HepG2 (cell line): ENCODE measurements at regions not wholly inside any gene's neighbourhood (a gene's known extent, or its start where the extent isn't known, plus 50 kb on each side); places are given as distances from the start of the nearest gene placed in this dataset.

Source experiments
- CEBPB ChIP-seq: IDR thresholded peaks from 2 replicates; pipeline ENCODE4 v1.6.1; 2011; ENCODE audit warnings: low read depth, low read length, improper control_type of control experiment, borderline replicate concordance
- CEBPZ ChIP-seq: IDR thresholded peaks from 2 replicates; pipeline ENCODE4 v1.6.1; 2012; ENCODE audit warnings: low read length, improper control_type of control experiment
- DNMT1 ChIP-seq: sonication (generic); formaldehyde crosslinking; IDR thresholded peaks from 2 replicates; pipeline ENCODE4 v1.5.1; 2020; ENCODE audit warnings: mild to moderate bottlenecking, missing genetic modification reagents
- ISX ChIP-seq: sonication (generic); formaldehyde crosslinking; conservative IDR thresholded peaks from 2 replicates; pipeline ENCODE4 v1.5.0; 2020; ENCODE audit warnings: missing genetic modification reagents
- LBX2 ChIP-seq: sonication (generic); formaldehyde crosslinking; IDR thresholded peaks from 2 replicates; pipeline ENCODE4 v1.5.0; 2020; ENCODE audit warnings: missing genetic modification reagents, mild to moderate bottlenecking, borderline replicate concordance
- MNT ChIP-seq: fragments of 450-650 bp; IDR thresholded peaks from 2 replicates; pipeline ENCODE4 v1.6.1; 2016
- PHF21A ChIP-seq: sonication (generic); formaldehyde crosslinking; IDR thresholded peaks from 2 replicates; pipeline ENCODE4 v1.5.0; 2020; ENCODE audit warnings: mild to moderate bottlenecking, missing genetic modification reagents
- TBX2 ChIP-seq: sonication (generic); formaldehyde crosslinking; IDR thresholded peaks from 2 replicates; pipeline ENCODE4 v1.5.0; 2020; ENCODE audit warnings: missing genetic modification reagents, mild to moderate bottlenecking, borderline replicate concordance
- TEF ChIP-seq: sonication (generic); formaldehyde crosslinking; IDR thresholded peaks from 2 replicates; pipeline ENCODE4 v1.5.0; 2020; ENCODE audit warnings: missing genetic modification reagents
- TFDP1 ChIP-seq: IDR thresholded peaks from 2 replicates; pipeline ENCODE4 v1.6.1; 2016; ENCODE audit warnings: missing compliant biosample characterization, missing genetic modification reagents, borderline replicate concordance
- ZNF101 ChIP-seq: sonication (generic); formaldehyde crosslinking; IDR thresholded peaks from 2 replicates; pipeline ENCODE4 v1.4.0; 2020; ENCODE audit warnings: mild to moderate bottlenecking, low read depth, missing genetic modification reagents, borderline replicate concordance
- ZNF224 ChIP-seq: sonication (generic); formaldehyde crosslinking; IDR thresholded peaks from 2 replicates; pipeline ENCODE4 v1.5.0; 2020; ENCODE audit warnings: mild to moderate bottlenecking, missing genetic modification reagents
- ZNF430 ChIP-seq: sonication (generic); formaldehyde crosslinking; IDR thresholded peaks from 2 replicates; pipeline ENCODE4 v1.9.0; 2021; ENCODE audit warnings: mild to moderate bottlenecking, missing genetic modification reagents
- ZNF543 ChIP-seq: sonication (generic); formaldehyde crosslinking; IDR thresholded peaks from 2 replicates; pipeline ENCODE4 v1.4.0; 2020; ENCODE audit warnings: mild to moderate bottlenecking, missing genetic modification reagents
- ZNF557 ChIP-seq: sonication (generic); formaldehyde crosslinking; IDR thresholded peaks from 2 replicates; pipeline ENCODE4 v1.4.0; 2020; ENCODE audit warnings: missing genetic modification reagents
- ZNF569 ChIP-seq: sonication (generic); formaldehyde crosslinking; IDR thresholded peaks from 2 replicates; pipeline ENCODE4 v1.5.0; 2020; ENCODE audit warnings: mild to moderate bottlenecking, missing genetic modification reagents, moderate library complexity, borderline replicate concordance
- ZNF614 ChIP-seq: IDR thresholded peaks from 2 replicates; pipeline ENCODE4 v1.6.1; 2018; ENCODE audit warnings: missing biosample characterization, missing genetic modification reagents, inconsistent platforms, borderline replicate concordance
- ZXDC ChIP-seq: sonication (generic); formaldehyde crosslinking; IDR thresholded peaks from 2 replicates; pipeline ENCODE4 v1.5.0; 2020; ENCODE audit warnings: mild to moderate bottlenecking, missing genetic modification reagents

GRCh38 chr9:89993678-89994630 is 389.1 kb downstream of the GADD45G start (continued):
- 0 out of 2 replicates have a peak, but pooled peaks have one; percentile 0 for TF ChIP-seq MNT
- TF ChIP-seq ISX (CRISPR knock-in tag) = no peak
- peak; percentile 83 for TF ChIP-seq PHF21A
- TF ChIP-seq TBX2 (CRISPR knock-in tag) = peak; percentile 64; the same call in 1 of the 2 replicates
- no peak for TF ChIP-seq ZNF101 (CRISPR knock-in tag)
- no peak for TF ChIP-seq ZNF614 (CRISPR knock-in tag)
- 0 out of 2 replicates have a peak, but pooled peaks have one; percentile 45 for TF ChIP-seq ZNF224 (CRISPR knock-in tag)
- no peak for TF ChIP-seq ZNF557
- TF ChIP-seq LBX2 (CRISPR knock-in tag) = no peak
- TF ChIP-seq ZNF430 = no peak; the same call in none of the 2 replicates
- no peak for TF ChIP-seq ZNF543 (CRISPR knock-in tag)
- TF ChIP-seq ZXDC = peak; percentile 70; the same call in 1 of the 2 replicates
- TF ChIP-seq TFDP1 (CRISPR knock-in tag) = no peak
- peak; percentile 93 for TF ChIP-seq CEBPB
- no peak for TF ChIP-seq ZNF569 (CRISPR knock-in tag)
- TF ChIP-seq DNMT1 (CRISPR knock-in tag) = no peak
- peak; percentile 93 for TF ChIP-seq TEF (CRISPR knock-in tag)
- no peak for TF ChIP-seq CEBPZ
